ENCODE measurements at regions not wholly inside any gene's neighbourhood (a gene's known extent, or its start where the extent isn't known, plus 50 kb on each side); places are given as distances from the start of the nearest gene placed in this dataset.

- no peak for TF ChIP-seq POLR2A (IDR thresholded peaks at IDR 0.05; ENCODE audit: low read depth, low read length)
- DNase-seq (ENCODE audit: insufficient read length, low spot score) (no peak), FAIRE-seq (no peak)
Measured at GRCh38 chr18:24934258-24934932, 417.6 kb downstream of the ZNF521 start.

GRCh38 chr18:24935008-24935407, 417.0 kb downstream of the ZNF521 start:
- DNase-seq (ENCODE audit: insufficient read length, low spot score) (no peak), FAIRE-seq (no peak)
- TF ChIP-seq POLR2A (IDR thresholded peaks at IDR 0.05; ENCODE audit: low read depth, low read length), result no peak

GRCh38 chr18:24935896-24936295, 416.1 kb downstream of the ZNF521 start:
- no peak for TF ChIP-seq POLR2A (IDR thresholded peaks at IDR 0.05; ENCODE audit: low read depth, low read length)
- FAIRE-seq, result no peak

GRCh38 chr18:24936691-24937090, 415.3 kb downstream of the ZNF521 start:
- TF ChIP-seq POLR2A (IDR thresholded peaks at IDR 0.05; ENCODE audit: low read depth, low read length), result no peak
- FAIRE-seq, result no peak
- no peak for DNase-seq (ENCODE audit: insufficient read length, low spot score)

More at GRCh38 chr18:24935896-24936295, 416.1 kb downstream of the ZNF521 start:
- no peak for DNase-seq (ENCODE audit: insufficient read length, low spot score)

- no peak for FAIRE-seq
- DNase-seq (ENCODE audit: insufficient read length, low spot score), result no peak
- TF ChIP-seq POLR2A (IDR thresholded peaks at IDR 0.05; ENCODE audit: low read depth, low read length), result no peak
Measured at GRCh38 chr18:24937639-24938275, 414.2 kb downstream of the ZNF521 start.

GRCh38 chr18:24940416-24940815, 411.6 kb downstream of the ZNF521 start:
- FAIRE-seq (no peak), DNase-seq (ENCODE audit: insufficient read length, low spot score) (no peak)
- no peak for TF ChIP-seq POLR2A (IDR thresholded peaks at IDR 0.05; ENCODE audit: low read depth, low read length)

DNA sequence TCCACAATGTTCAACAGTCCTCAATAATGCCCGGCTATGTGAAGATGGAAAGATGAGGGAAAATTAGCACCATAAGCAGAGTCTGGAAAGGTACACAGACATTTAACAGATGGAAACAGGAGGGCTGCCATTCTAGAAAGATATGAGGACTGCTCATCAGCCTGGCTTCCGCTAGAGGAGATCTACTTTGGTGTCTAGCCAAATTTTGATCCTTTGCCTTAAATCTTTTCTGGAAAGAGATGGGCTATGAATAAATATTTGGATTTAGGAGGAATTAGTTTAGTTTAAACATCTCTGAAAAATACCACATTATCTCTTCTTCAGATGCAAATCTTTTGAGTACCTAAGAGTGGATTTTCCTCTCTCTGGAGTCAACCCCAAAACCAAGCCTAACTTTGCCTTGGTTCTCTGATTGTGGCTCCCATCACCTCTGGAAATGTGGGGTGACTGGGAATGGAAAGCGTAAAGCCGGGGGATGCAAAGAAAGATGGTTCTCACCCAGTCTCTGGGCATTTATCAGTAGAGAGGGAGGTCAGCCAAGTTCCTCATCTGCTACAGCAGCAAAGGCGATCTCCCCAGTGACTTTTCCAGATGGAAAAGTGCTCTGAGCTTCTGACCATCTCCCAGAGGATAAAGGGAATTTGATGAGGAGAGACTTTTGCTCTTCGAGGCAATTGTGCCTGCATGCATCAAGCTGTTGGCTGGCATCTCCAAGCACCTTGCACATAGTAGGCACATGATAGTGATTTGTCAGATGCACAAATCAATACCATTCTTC, 410.6 kb downstream of the ZNF521 start:
- FAIRE-seq (no peak), DNase-seq (ENCODE audit: insufficient read length, low spot score) (no peak)
- TF ChIP-seq POLR2A (IDR thresholded peaks at IDR 0.05; ENCODE audit: low read depth, low read length), result no peak

DNA sequence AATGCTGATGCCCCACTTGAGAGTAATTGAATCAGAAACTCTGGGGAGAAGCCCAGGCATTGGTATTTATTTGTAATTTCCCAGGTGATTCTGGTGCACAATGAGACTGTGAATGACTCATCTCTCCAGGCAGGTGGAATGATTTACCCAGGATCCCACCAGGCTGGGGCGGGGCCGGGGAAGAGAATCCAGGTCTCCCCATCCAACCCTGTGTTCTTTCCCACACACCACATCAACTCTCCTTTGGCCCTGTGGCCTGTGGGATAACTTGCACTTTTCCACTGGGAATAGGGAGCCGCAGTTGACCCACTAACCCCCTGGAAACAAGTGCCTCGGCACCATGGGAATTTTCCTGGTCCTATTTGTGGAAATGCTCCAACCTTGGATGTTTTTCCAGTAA, 409.8 kb downstream of the ZNF521 start:
- FAIRE-seq, result no peak
- no peak for TF ChIP-seq POLR2A (IDR thresholded peaks at IDR 0.05; ENCODE audit: low read depth, low read length)
- DNase-seq (ENCODE audit: insufficient read length, low spot score), result no peak

- no peak for TF ChIP-seq POLR2A (IDR thresholded peaks at IDR 0.05; ENCODE audit: low read depth, low read length)
- DNase-seq (ENCODE audit: insufficient read length, low spot score) (no peak), FAIRE-seq (no peak)
Measured at GRCh38 chr18:24947521-24948305, 404.3 kb downstream of the ZNF521 start.

- FAIRE-seq, result no peak
- no peak for TF ChIP-seq POLR2A (IDR thresholded peaks at IDR 0.05; ENCODE audit: low read depth, low read length)
- no peak for DNase-seq (ENCODE audit: insufficient read length, low spot score)
Measured at GRCh38 chr18:24949908-24950307, 402.1 kb downstream of the ZNF521 start.

GRCh38 chr18:24954341-24954740, 397.6 kb downstream of the ZNF521 start:
- no peak for FAIRE-seq
- TF ChIP-seq POLR2A (IDR thresholded peaks at IDR 0.05; ENCODE audit: low read depth, low read length), result no peak
- DNase-seq (ENCODE audit: insufficient read length, low spot score), result no peak

DNA sequence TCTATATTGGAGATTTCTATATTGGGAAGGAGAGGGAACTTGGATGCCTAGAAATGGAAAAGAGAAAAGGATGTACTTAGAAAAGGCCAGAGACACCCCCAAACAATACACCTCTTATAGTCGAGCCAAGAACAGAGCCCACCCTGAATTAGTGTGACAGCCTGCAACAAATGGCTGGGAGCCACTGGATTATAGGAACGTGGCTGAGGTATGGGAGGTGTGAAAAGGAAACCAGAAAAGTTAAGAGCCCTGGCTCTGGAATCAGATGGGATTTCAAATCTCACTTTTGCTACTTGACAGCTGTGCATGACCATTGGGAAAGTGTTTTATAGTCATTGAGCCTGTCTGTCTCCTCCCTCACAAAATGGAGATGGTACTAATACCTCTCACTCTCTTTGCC, 394.0 kb downstream of the ZNF521 start:
- FAIRE-seq (no peak), DNase-seq (ENCODE audit: insufficient read length, low spot score) (no peak)
- no peak for TF ChIP-seq POLR2A (IDR thresholded peaks at IDR 0.05; ENCODE audit: low read depth, low read length)

GRCh38 chr18:24959051-24959476, 392.9 kb downstream of the ZNF521 start:
- FAIRE-seq (no peak), DNase-seq (ENCODE audit: insufficient read length, low spot score) (no peak)
- no peak for TF ChIP-seq POLR2A (IDR thresholded peaks at IDR 0.05; ENCODE audit: low read depth, low read length)

GRCh38 chr18:24964216-24964615, 387.8 kb downstream of the ZNF521 start:
- DNase-seq (ENCODE audit: insufficient read length, low spot score) (no peak), FAIRE-seq (no peak)
- TF ChIP-seq POLR2A (IDR thresholded peaks at IDR 0.05; ENCODE audit: low read depth, low read length), result no peak

All from H54 (cell line).